DMS114 treated with DMSO at 0.1 percent for 48 hours (cell line): ENCODE measurements at regions not wholly inside any gene's neighbourhood (a gene's known extent, or its start where the extent isn't known, plus 50 kb on each side); places are given as distances from the start of the nearest gene placed in this dataset.

Experiments used
- DNase-seq: peaks from one replicate; lab custom pipeline; 2025; ENCODE audit not compliant: unreplicated experiment; lab: John Stamatoyannopoulos, UW

DNA sequence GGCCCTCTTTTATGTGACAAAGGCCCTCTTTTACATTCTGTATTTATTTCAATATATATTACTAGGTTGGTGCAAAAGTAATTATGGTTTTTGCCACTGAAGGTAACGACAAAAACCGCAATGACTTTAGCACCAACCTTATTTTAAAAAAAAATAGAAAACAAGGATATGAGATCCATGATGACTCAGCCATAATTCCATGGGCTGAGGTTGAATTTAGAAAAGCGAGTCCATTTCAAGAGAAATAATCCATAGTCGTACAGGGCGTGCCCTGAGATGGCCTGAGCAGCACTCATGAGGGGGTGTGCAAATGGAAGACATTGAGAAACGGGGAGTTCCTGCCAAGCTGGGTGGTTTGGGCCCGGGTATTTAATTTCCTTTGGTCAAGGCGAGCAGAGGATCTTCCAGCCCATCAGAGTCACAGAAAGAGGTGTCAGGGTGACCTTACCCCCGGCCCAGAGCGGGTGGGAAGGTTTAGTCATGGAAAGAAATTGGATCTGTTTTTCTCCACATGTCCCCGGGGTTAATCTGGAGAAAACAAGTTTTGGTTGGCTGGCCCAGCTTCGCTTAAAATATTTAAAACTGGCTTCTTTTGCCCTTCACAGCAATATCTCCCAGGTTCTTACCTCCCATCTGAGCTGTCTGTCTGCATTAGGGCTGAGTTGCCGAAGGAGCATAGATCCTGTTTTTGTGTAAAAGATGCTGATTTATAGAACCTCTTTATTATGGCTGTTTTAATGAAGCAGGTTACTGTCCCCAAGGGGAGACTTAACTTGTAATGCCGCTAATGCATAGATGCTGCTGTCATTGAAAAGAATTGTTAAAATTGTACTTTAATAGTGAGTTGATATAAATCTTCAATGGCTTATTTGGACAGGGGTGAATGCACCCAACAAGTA lies 255.6 kb downstream of the PREX1 start:
- no peak for DNase-seq

DNA sequence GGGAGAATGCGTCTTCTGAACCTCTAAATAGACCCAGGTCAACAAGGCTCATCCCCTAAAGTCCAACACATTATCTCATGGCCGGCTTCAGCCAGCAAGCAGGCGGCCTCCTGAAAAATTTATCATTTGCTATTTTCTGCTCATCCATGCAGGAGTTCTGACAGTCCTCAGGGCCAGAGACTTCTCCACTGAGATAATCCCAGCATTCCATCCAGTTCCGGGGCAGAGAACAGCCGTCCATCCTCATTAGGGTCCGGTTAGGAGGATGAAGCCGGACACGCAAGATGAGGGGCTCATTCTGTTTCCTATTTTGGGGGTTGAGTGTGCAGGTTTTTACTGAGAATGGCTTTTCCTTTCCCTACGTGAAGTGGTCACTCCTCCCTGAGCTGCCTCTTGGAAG lies 258.1 kb downstream of the PREX1 start:
- DNase-seq = no peak

DNA sequence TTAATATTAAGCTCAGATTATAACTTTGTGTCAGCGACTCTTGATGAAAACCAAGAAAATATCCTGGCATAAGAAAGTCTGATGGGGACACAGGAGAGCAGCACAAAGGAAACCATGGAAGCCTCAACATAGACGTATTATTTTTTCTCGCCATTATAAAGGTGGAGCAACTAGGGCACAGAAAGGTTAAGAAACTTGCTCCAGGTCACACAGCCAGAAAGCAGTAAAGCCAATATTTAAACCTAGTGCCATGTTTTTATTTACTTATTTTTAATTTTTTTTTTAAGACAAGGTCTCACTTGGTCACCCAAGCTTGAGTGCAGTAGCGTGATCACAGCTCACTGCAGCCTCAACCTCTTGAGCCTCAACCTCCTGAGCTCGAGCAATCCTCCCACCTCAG lies 259.3 kb downstream of the PREX1 start:
- DNase-seq = no peak

DNA sequence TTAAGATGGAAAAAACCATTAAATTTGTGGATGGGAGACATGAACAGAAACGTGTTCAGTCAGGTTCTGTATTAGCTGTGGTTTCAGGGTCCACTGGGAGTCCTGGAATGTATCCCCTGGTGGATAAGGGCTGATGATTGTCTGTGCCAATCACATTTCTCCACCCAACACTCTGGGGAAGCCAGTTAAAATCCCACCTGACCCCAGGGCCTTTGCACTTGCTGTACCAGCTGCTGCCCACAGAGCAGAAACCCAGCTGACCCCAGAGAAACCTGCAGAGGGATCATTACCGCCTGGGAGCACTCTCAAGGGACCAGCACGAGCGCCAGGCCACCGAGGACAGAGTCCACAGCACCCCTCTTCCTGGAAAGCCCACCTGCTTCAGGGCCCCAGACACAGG lies 260.7 kb downstream of the PREX1 start:
- no peak for DNase-seq

DNA sequence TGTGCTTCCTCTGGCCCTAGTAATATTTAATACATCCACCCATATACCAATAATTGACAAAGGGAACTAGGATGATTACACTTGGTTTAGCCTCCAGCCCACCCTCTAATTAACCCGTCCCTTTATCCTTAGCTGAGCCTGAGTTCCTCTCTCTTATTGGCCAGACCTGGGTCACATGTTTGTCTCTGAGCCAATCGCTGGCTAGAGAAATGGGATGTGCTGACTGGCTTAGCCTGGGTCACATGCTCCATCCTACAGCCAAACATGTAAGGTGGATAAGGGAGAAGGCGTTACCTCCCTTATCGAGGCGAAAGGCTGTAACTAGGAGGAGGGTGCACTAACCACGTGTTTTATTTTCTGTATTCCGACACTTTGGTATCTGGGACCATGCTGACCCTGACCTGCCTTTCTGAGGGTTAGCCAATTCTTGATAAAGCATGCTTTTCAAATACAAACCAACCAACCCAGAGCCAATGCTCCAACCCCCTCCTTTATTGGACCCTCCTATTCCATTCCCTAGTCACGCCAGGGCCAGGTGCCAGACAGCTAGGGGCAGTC lies 262.7 kb downstream of the PREX1 start:
- DNase-seq = no peak

DNA sequence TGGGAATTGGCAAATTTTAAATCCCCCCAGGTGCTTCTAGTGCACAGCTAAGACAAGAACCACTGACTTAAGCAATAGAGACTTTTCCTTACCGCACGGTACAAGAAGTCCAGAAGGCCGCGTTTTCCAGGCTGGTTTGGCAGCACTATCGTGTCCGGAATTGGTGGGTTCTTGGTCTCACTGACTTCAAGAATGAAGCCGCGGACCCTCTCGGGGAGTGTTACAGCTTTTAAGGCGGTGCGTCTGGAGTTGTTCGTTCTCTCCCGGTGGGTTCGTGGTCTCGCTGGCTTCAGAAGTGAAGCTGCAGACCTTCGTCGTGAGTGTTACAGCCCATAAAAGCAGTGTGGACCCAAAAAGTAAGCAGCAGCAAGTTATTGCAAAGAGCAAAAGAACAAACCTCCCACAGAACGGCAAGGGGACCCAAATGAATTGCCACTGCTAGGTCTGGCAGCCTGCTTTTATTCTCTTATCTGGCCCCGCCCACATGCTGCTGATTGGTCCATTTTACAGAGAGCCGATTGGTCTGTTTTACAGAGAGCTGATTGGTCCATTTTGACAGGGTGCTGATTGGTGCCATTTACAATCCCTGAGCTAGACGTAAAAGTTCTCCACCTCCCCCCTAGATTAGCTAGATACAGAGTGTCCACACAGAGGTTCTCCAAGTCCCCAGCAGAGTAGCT lies 264.5 kb downstream of the PREX1 start:
- no peak for DNase-seq

DNA sequence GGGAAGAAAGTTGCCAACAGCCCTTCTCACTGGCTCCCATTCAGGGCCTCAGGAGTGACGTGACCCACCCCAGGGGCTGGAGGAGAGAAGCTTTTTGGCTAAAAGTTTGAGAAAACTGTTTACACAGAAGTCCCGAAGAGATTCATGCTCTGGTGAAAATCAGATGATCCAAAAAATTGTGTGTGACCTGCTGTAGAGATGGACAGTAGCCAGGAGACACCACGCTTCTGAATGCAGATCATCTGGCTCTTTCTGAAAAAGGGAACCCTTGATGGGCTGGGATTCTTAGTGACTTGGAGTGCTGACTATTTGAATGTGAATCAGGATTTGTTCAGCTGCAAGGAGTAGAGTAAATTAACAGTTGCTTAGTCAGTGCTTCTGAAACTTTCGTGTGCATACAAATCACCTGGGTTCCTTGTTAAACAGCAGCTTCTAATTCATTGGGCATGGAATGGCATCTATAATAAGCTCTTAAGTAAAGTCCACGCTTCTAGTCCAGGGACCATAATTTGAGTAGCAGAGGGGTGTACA lies 265.1 kb downstream of the PREX1 start:
- no peak for DNase-seq

DNA sequence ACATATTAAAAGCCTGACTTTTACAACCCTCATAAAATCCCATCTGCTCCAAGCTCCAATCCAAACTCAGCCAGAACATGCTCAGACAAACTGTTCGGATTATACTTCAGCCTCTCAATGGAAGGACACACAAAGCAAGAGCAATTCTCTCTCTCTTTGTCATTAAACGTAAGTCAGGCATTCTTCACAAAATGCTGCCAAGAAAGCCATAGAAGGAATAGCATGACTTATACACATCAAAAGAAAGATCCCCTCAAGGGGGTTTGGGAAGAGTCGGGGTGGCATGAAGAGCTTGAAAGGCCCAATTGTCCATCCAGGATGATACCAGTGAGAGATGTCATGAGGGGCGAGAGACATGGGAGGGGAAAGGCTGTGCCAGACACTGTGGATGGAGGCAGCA lies 268.9 kb downstream of the PREX1 start:
- no peak for DNase-seq

DNA sequence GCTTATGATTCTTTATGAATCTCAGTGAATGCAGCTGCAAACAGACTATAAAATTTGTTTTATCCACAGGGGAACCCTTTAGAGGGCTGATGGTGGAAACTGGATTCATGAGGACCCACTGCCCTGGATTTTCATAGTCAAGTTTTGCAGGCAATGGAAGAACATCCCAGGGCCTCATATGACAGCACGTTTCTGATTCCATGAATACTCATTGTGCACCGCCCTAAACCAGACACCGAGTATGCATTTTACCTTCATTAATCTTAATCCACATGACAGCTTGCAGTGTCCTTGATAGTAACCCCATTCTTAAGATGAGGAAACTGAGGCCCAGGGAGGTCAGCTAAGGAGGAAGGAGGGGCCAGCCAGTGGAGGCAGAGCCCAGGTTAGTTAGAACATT lies 270.4 kb downstream of the PREX1 start:
- DNase-seq = no peak

DNA sequence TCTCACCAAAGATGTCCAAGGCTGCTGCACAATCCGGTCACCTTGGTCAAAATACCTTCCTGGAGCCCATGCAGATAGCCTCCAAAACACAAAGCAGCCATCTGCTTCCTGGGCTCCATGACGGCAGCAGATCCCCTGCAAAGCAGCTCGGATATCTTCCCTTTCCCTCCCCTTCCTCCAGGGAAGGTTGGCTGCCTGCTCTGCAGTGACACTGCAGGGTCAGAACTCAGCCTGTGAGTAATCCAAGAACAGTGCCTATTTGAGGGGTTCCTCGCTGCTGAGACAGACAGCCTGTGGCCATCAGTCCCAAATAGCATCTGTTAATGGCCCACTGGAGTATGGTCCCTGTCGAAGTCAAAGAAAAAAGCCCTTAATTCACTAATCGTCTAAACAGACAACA lies 270.8 kb downstream of the PREX1 start:
- no peak for DNase-seq

DNA sequence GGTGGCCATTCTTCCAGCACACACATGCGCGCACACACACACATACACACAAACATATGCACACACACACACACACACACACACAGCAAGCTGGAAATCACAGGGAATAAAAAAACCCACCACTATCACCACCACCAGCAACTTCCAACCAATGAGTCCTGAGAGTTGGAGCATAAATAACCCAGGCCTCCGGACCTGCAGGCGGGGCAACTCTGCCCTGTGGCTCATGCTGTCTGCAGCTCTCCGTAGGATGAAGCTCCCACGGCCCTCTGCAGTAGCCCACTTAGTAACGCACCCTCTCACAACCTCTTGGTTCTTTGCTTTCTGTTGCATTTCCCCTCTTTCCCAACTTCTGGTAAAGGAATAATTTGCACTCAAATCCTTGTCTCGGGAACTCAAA lies 275.2 kb downstream of the PREX1 start:
- DNase-seq = no peak

DNA sequence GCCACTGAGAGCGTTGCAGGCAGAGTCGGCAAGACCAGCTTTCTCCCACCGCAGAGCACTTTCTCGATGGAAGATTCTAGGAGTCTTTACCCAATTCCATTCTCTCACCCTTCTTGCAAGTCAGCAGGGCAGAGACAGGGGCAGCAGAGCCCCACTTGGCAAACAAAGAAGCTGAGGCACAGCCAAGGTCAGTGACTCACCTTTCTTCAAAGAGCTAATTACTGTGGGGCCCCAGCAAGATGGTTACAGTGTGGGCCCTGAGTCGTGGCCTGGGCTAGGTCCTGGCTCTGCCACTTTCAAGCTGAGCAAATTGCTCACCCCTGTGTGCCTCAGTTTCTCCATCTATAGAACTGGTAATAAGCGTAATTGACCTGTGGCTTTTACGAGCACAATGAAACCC lies 277.0 kb downstream of the PREX1 start:
- DNase-seq = no peak

DNA sequence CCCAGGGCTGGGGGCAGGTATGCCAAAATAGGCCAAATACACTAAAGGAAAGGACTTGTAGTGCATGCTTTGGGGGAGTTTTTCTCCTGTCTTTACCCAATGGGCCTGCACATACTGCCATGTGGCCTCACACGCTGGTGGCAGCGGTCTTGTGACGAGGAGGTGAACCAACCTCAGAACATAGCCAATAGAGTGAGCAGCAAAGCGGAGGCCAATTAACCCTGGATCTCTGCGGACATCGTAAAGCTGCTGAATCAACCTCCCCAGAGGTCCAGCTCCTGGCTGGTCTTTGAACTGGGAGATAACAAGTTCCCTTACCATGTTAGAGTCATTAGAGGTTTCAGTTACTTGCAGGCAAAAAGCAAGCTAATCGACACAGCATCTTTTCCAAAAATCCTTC lies 280.1 kb downstream of the PREX1 start:
- no peak for DNase-seq

DNA sequence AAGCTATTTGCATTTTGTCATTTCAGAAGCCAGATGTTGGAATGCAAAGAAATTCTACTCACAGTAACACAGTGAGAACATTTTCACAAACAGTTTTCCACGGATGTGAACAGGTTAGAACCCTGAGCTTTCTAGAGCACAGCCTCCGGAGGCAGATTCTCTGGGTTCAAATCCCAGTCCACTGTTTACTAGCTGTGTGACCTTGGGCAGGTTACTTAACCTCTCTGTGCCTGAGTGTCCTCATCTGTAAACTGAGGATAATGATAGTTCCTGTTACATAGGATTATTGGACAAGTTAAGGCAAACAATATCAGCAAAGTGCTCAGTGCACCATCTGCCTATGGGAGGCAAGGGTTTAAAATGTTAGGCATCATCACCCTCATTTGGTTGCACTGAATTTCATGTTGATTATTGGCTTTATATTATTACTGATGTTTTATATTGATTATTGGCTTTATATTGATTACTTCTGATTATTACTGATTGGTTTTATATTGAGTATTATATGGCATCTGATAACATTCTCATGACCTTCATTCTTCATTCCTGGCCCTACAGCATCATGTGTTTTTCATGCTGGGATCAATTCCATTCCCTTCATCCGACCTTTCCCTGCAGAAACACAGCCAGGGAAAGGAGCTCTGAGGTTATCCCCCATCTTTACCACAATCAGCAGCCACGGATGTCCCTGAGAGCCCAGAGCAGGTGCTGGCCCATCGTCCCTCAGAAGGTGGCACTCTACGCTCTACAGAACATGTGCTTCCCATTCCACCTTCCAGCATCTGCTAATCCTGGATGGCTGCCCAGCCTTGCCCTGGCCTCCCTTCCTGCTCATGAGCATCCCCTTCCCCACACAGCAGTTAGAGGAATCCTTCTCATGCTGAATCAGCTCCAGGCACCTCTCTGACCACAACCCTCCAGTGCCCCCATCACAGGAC lies 283.1 kb downstream of the PREX1 start:
- no peak for DNase-seq

DNA sequence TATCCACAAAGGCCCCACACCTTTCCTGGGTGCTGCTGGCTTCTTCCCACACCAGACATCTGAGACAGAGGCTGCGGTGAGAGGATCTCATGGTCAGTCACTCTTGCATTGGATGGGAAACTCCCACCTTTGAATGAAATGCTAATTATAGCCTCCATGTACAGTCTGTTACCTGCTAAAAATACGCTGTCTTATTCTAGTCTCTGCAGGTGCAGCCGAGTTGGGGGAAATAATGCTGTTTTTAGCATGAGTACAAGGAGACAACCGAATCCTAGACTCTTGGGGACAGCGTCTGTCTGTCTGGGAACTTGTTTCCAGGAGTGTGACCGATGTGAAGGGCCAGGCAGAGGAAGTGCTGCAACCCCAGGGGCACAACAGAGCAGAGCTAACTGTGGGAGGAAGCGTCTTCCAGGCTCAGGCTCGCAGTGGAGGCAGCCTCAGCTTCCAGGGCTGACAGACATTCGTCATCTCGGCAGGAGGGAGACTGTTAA lies 286.2 kb downstream of the PREX1 start:
- no peak for DNase-seq

DNA sequence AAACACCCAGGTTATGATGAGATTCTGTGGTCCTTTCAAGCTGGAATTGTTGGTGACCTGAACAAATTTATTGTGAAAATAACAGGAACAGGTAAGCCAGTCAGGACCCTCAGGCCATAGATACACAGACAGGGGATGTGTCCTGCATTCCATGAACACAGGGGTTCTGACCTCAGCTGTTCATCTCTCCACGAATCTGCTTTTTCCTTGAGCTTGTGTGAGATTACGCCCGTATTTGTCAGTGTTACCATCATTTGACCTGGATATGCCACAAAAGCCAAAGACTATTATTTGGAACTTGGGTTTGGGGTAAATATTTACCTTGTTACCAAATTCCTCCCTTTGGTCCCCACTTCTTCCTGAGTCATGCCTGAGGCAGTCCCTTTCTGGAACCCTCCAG lies 288.9 kb downstream of the PREX1 start:
- no peak for DNase-seq

DNA sequence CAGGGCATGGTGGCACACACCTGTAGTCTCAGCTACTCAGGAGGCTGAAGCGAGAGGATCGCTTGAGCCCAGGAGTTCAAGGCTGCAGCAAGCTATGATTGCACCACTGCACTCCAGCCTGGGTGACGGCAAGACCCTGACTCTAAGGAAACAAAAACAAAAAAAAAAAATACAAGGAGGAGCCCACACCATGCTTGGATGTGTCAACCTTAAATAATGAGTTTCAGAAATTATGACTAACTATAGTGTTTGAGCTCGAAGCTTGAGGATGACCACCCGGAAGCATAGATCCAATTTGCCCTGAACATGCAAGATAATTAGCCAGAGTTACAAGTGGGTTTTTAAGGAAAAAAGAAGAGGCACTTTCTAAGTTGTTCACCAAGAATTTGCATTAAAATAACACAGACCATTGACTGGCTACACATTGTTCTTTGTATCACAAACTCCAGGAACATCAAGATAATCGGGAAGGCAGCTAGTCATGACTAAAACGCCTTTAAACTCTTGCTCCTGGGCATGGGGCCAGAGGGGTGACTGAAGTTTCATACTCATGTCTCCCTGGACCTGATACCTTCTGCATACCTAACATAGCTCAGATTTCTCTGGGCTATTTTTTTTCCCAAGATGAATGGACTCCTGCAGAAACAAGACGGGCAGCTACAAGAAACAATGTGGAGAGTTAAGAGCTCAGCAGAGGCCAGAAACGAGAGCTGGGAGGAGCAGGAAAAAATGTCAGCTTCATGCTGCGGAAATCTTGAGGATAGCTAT lies 289.6 kb downstream of the PREX1 start:
- DNase-seq = no peak

DNA sequence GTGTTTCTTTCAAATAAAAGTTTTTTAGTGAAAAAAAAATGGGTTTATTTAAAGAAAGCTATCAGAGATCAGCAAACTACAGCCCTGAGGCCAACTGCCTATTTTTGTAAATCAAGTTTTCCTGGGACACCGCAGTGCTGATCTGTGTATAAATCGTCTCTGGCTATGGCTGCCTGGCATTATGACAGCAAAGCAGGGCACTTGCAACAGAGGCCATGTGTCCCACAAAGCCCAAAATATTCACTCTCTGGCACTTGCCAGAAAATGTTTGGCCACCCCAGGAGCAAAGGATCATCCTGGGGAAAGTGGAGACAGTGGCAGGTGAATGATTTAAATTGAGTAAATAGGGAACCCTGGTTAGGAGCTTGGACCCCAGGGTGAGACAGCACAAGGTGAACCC lies 291.6 kb downstream of the PREX1 start:
- DNase-seq = no peak

DNA sequence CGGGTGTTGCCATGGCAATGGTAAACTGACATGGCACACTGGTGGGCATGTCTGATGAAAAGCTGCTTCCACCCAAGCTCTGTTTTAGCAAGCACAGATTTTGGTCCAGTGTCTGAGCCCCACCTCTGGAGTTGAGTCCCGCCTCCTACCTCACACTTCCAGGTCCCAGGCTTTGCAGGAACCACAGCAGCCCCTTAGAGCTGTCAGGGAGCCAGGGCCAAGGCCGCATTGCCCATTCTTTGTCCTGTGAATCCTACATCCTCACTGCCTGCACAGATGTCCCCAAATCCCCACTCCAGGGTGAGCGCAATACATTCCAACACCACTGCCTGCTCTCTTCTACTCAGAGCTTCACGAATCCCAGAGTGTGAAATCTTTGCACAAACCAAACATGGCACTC lies 292.2 kb downstream of the PREX1 start:
- DNase-seq = no peak

DNA sequence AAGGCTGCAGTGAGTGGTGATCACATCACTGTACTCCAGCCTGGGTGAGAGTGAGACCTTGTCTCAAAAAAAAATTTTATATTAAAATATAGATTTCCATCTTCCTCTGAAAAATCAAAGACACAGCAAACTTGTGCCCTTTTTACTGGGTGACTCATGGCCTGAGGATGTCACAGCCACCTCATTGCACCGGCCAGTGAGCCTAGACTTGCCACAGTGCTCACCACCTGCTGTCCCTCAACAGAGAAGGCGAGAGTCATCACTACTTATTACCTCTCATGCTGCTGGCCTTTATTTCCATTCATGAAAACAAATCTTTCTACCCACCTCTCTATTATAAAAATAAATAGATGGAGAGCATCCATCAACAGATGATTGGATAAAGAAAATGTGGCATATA lies 295.8 kb downstream of the PREX1 start:
- no peak for DNase-seq
